ENCODE measurements at regions not wholly inside any gene's neighbourhood (a gene's known extent, or its start where the extent isn't known, plus 50 kb on each side); places are given as distances from the start of the nearest gene placed in this dataset.
"Not testable (repeated sequence)": the region's sequence is repeated elsewhere in the genome, so short reads cannot be mapped to it uniquely, and the experiment has no call there.

DNA sequence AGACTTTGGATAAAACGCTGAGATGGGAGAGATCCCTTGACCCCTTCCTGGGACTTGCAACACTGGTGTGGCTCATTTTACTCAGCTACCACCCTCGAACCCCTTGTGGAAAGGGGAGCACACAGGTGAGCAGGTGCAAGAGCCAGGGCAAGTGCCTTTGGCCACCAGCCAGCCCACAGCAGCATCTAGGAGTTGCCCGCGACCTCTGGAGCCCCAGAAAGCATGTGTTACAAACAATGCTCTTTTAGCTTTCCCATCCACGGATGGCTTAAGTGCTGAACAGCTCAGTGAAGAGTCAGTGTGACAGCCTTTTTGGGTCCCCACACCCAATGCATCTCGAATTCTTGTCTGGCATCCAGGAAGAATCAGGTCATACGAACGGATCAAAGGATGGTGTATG, 197.8 kb downstream of the MEMO1 start:
- DNase-seq (ENCODE audit: low spot score) = no peak

DNA sequence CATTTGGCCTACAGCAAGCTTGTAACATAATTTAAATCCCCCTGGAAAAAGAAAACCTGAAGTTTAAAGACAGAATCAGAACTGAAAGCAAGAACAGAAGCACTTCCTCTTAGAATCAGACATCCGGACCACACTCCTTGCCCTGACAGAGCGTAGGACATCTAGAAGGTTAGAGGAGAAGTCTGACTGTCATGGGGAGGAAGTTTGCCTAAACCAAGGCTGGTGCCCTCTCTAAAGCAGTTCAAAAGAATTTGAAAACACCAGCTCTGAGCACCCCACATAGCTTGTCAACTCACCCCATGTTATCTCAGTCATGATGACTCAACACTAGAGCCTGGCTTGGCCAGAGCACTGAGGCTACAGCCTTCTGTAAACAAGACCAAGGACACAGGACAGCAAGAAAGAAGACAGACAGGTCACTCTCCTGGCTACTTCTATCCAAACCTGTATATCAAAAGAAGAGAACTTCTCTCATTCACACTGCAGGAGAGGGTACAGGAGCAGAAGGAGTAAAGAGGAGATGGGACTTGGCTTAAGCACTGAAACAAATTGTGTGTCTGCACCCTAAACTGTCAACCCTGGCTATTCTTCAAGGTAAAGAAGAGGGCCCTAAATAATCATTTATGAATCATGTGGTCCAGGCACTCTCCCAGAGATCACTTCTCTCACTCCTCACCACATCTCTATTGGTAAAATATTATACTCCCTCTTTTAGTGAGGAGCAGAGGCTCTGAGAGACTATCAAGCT, 198.6 kb downstream of the MEMO1 start:
- DNase-seq (ENCODE audit: low spot score) = no peak

DNA sequence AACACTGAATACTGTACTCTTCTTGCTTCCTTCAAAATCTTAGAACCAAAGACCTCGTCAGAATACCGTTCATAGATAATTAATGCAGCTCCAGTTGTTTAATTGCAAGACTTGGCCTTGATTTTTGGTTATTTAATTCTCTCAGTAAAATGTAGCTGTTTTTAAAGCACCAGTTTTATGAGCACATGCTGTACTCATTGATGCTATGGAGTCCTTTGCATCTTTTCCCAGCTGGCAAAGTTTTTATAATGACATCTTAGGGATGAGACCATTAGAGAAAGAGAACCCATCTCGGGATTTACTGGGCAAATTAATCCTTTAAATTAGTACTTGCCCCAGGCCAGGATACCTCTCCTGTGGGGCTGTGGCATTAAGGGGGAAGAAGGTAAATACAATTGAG, 199.3 kb downstream of the MEMO1 start:
- no peak for DNase-seq (ENCODE audit: low spot score)

DNA sequence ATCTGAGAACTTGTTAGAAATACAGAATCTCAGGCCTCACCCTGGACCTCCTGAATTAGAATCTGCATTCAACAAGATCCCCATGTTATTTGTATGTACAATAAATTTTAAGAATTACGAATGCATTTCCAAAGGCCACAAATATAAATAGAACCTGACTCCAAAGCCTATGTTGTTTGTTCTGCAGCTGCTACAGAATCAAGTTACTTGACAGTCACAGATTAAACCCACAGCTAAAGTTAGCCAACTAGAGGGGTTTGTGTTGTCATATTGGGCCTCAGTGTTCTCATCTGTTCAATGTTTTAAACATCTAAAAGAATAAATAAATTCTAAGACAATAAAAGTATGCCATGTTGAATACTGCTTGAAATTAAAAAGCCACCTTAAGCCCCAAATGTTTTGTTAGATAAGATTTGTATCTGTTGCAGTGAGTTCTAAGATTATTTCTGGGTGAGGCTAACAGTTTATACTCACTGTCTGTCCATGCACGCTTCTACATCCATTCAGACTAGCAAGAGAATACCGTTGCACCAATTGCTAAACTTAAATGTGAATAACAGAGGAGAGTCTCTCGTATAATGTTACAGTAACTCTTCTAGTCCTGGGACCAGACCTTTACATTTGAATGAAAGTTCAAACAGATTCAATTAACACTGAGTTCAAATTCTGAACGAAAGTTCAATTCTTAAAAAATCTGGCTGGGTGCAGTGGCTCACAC, 200.4 kb downstream of the MEMO1 start:
- no peak for DNase-seq (ENCODE audit: low spot score)

DNA sequence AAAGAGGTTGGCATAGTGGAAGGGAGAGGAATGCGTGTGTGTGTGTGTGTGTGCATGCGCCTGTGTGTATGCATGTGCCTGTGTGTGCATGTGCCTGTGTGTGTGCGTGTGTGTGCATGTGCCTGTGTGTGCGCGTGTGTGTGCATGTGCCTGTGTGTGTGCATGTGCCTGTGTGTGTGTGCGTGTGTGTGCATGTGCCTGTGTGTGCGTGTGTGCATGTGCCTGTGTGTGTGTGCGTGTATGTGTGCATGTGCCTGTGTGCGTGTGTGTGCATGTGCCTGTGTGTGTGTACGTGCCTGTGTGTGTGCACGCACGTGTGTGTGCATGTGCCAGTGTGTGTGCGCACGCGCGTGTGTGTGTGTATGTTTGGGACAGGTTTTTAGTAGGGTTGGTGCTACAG, 205.1 kb downstream of the MEMO1 start:
- no peak for DNase-seq (ENCODE audit: low spot score)

DNA sequence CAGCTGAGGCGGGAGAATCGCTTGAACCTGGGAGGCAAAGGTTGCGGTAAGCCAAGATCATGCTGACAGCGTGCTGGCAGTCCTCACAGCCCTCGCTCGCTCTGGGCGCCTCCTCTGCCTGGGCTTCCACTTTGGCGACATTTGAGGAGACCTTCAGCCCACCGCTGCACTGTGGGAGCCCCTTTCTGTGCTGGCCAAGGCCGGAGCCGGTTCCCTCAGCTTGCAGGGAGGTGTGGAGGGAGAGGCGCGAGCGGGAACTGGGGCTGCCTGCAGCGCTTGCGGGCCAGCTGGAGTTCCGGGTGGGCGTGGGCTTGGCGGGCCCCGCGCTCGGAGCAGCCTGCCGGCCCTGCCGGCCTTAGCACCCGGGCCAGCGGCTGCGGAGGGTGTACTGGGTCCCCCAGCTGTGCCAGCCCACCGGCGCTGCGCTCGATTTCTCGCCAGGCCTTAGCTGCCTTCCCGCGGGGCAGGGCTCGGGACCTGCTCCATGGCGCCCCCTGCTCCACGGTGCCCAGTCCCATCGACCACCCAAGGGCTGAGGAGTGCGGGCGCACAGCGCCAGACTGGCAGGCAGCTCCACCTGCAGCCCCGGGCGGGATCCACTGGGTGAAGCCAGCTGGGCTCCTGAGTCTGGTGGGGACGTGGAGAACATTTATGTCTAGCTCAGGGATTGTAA, 207.2 kb downstream of the MEMO1 start:
- not testable (repeated sequence) for DNase-seq (ENCODE audit: low spot score)

DNA sequence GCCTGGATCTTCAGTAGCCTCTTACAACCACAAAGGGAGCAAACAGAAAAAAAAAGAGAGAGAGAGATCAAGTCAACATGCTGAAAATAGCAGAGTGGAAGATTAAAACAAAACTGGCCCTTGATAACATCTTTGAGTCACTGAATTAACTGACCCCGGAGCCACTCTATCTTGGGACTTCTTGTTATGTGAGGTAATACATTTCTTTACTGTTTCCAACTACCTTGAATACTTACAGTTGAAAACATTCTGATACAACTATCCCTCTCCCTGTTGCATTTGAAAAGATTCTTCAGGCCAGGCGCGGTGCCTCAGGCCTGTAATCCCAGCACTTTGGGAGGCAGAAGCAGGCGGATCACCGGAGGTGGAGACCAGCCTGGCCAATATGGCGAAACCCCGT, 208.1 kb downstream of the MEMO1 start:
- DNase-seq (ENCODE audit: low spot score) = no peak

DNA sequence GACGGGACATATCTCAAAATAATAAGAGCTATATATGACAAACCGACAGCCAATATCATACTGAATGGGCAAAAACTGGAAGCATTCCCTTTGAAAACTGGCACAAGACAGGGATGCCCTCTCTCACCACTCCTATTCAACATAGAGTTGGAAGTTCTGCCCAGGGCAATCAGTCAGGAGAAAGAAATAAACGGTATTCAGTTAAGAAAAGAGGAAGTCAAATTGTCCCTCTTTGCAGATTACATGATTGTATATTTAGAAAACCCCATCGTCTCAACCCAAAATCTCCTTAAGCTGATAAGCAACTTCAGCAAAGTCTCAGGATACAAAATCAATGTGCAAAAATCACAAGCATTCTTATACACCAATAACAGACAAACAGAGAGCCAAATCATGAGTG, 211.5 kb downstream of the MEMO1 start:
- DNase-seq (ENCODE audit: low spot score) = not testable (repeated sequence)

DNA sequence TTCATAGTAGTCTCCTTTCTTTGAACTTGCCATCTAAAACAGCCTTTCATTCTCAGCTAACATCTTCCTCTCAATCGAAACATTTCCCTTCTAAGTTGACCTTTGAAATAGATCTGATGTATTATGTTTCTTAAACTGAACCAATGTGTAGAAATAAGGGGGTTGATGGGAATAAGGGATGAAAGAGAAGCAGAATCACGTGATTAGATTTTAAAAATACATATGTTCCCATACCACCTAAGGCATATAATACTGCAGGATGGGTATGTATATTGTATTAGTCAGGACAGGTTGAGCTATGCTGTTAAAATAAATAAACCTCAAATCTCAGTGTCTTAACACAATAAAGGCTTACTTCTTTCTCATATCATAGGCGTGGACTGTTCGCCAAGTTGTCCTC, 207.5 kb upstream of the SRD5A2 start:
- DNase-seq (ENCODE audit: low spot score) = no peak

DNA sequence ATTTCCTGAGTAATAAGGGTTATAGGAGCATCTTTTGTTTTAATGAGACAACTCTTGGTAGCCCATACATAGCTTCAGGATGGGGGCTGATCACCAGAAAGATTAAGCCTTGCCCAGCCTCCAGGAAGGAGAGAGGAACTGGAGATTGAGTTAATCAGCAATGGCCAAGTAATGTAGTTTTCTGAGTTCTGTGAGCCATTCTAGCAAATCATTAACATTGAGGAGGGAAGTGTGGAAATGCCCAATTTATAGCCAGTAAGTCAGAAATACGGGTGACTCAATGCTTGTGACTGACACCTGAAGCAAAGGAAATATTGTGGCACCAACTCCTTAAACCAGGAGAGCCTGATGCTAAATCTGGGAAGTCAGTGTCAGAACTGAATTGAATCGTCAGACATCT, 205.1 kb upstream of the SRD5A2 start:
- DNase-seq (ENCODE audit: low spot score) = no peak

DNA sequence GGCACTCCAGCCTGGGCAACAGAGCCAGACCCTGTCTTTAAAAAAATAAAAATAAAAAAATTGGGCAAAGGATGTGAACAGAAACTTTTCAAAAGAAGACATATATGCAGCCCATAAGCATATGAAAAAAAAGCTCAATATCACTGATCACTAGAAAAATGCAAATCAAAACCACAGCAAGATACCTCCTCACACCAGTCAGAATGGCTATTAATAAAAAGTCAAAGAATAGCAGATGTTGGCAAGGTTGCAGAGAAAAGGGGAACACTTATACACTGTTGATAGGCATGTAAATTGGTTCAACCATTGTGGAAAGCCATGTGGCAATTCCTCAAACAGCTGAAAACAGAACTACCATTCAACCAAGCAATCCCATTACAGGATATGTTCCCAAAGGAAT, 204.1 kb upstream of the SRD5A2 start:
- no peak for DNase-seq (ENCODE audit: low spot score)

DNA sequence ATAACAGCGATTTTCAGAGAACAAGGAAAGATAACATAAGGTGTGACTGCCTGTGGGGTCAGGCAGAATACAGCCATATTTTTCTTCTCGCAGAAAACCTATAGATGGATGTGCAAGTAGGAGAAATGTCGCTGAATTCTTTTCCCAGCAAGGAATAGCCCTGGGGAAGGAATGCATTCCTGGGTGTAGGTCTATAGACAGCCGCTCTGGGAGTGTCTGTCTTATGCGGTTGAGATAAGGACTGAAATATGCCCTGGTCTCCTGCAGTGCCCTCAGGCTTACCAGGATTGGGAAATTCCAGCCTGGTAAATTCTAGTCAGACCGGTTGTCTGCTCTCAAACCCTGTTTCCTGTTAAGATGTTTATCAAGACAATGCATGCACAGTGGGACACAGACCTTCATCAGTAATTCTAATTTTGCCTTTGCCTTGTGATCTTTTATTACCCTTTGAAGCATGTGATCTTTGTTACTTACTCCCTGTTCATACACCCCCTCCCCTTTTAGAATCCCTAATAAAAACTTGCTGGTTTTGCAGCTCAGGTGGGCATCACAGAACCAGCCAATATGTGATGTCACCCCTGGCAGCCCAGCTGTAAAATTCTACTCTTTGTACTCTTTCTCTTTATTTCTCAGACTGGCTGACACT, 202.8 kb upstream of the SRD5A2 start:
- not testable (repeated sequence) for DNase-seq (ENCODE audit: low spot score)

DNA sequence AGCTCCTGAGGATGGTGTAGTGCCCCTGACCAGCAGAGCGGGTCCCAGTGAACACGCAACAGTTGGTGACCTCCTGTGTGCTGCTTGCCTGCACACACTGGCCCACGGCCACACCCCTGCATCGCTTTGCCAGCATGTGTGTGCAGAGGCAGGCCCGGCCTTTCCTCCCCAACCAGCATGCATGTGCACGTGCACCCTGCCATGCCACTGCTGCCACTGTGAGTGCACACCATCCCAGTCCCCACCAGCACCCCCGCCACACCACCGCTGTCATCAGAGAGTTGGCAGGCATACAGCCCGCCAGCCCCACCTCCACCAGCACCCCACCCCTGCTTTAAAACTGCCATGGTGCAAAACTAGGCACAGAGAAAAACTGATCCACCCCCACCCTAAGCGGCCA, 197.4 kb upstream of the SRD5A2 start:
- no peak for DNase-seq (ENCODE audit: low spot score)

DNA sequence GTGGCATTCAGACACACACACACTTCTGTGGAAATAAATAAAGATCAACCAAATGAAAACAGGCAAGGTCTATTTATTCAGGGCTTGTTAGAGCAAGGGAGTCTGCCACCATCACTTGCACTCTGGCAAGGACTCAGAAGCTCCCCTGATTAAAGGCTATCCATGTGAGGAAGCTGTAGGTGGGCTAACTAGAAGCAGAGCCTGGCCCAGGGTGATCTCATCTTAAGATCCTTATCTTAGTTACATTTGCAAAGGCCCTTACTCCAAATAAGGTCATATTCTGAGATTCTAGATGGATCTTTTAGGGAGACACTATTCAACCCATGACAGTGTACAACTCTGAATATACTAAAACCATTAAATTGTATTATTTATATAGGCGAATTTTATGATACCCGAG, 190.0 kb upstream of the SRD5A2 start:
- no peak for DNase-seq (ENCODE audit: low spot score)

DNA sequence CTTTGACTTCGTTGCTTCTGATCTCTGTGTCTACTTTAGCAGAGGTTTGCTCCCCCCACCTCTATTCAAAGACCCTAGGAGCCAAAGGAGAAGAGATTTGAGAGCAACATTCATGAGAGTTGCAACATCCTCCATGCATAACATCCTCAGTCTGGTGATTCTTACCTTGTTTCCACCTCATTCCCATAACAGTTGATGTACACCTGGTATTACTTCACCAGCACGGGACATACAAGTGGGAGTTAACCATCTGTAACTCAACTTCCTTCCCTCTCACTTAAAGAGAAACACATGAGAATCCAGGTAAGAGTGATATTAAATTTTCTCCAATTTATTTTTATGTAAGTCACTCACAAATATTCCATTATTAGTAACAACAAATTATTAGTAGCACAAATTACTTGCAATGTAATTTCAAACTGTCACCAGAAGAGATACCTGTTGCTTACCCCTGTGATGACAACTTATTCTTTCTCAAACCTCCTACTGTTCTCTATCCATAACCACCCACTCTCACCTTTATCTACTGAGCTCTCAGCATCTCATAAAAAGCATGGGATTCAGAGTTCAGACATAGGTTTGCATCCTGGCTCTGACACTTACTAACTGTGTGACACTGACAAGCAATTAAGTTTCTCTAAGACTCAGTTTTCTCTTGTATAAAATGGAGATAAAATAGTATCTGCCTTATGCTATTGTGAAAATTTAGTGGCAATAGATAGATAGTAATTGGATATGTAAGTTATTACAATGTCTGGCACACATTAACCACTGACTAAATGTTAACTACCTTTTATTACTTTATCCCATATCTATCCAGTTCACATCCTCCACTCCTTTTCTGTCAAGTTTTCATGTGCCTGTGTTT, 184.6 kb upstream of the SRD5A2 start:
- DNase-seq (ENCODE audit: low spot score) = no peak

DNA sequence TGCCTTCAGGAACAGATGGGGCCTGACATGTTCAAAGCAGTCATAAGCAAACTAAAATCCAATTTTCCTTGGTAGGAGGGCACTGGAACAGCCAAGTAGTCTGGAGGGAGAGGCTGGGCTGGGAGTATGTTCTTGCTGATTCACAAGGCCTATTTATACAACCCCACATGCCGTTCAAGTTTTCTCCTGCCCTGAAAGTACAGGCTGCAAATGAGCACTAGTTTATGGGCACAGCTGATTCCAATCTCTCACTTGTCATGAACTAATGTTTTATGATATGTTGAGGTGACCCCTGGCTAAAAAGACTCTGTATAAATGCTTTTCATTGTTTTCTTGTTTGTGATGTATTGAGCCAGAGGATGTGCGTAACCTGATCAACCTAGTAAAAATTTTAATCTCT, 183.4 kb upstream of the SRD5A2 start:
- no peak for DNase-seq (ENCODE audit: low spot score)

DNA sequence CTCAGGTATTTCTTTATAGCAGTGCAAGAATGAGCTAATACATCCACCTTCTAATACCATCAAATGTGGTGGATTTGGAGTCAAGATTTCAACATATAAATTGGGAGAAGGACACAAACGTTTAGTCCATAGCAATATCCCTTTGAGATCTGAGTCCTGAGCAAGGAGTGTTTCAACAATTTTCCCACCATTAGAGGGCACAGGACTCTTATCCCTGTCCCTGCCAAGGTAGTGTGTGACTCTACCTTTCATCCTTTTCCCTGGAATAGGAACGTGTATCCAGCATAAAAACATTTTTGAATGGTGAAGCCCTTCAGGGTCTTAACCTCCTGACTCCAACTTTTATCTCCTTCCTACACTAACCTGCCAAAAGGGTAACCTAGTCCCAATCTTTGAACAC, 181.3 kb upstream of the SRD5A2 start:
- DNase-seq (ENCODE audit: low spot score) = no peak

DNA sequence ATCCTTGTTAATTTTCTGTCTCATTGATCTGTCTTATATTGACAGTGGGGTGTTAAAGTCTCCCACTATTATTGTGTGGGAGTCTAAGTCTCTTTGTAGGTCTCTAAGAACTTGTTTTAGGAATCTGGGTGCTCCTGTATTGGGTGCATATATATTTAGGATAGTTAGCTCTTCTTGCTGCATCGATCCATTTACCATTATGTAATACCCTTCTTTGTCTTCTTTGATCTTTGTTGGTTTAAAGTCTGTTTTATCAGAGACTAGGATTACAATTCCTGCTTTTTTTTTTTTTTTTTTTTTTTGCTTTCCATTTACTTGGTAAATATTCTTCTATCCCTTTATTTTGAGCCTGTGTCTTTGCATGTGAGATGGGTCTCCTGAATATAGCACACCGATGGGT, 176.6 kb upstream of the SRD5A2 start:
- DNase-seq (ENCODE audit: low spot score) = not testable (repeated sequence)

DNA sequence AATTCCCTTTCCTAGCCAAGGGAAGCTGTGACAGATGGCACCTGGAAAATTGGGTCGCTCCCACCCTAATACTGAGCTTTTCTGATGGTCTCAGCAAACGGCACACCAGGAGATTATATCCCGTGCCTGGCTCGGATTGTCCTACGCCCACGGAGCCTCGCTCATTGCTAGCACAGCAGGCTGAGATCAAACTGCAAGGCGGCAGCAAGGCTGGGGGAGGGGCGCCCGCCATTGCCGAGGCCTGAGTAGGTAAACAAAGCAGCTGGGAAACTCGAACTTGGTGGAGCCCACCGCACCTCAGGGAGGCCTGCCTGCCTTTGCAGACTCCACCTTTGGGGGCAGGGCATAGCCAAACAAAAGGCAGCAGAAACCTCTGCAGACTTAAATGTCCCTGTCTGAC, 168.0 kb upstream of the SRD5A2 start:
- DNase-seq (ENCODE audit: low spot score) = not testable (repeated sequence)

DNA sequence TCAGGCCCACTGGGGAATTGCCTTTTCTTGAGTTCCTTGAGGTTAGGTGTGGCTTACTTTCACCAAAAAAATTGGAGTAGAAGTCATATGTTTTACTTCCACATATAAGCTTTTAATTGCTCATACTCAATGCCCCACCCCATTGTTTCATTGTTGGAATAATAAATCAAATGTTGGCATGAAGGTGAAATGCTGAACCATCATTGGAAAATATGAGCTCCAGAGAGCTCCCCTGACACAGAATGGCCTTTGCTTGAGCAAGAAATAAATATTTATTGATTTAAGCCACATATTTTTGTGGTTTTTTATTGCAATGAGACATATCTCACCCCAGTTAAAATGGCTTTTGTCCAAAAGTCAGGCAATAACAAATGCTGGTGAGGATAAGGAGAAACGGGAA, 167.3 kb upstream of the SRD5A2 start:
- DNase-seq (ENCODE audit: low spot score) = no peak

DNA sequence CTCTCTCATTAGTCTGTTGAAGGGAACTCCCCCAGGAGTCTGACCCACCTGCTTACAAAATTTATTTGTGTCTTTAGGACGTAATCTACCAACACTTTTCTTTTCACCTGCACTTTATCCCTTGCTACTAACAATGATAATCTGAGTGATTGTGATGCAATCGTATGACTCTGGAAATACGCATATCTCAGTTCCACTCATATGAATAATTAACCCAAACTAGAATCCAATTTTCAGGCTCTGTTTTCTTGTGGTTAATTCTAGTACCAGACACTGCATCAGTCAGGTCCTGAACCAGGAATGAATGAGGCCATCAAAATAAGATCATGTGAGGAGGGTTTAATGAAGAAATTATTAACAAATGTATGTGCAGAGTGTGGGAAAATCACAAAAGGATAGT, 158.4 kb upstream of the SRD5A2 start:
- no peak for DNase-seq (ENCODE audit: low spot score)

Data from kidney capillary endothelial cell (primary cell).